GM12801 (cell line): ENCODE measurements at regions not wholly inside any gene's neighbourhood (a gene's known extent, or its start where the extent isn't known, plus 50 kb on each side); places are given as distances from the start of the nearest gene placed in this dataset.

Source experiments
- TF ChIP-seq, protein P1 (sequence below): IDR thresholded peaks from one replicate; pipeline ENCODE4 v1.5.1; 2011; ENCODE audit warnings: control low read depth; ENCODE audit not compliant: insufficient read length; ENCODE audit errors: extremely low read depth

GRCh38 chr11:122393209-122393860, 262.2 kb upstream of the UBASH3B start:
- TF ChIP-seq, protein P1, sequence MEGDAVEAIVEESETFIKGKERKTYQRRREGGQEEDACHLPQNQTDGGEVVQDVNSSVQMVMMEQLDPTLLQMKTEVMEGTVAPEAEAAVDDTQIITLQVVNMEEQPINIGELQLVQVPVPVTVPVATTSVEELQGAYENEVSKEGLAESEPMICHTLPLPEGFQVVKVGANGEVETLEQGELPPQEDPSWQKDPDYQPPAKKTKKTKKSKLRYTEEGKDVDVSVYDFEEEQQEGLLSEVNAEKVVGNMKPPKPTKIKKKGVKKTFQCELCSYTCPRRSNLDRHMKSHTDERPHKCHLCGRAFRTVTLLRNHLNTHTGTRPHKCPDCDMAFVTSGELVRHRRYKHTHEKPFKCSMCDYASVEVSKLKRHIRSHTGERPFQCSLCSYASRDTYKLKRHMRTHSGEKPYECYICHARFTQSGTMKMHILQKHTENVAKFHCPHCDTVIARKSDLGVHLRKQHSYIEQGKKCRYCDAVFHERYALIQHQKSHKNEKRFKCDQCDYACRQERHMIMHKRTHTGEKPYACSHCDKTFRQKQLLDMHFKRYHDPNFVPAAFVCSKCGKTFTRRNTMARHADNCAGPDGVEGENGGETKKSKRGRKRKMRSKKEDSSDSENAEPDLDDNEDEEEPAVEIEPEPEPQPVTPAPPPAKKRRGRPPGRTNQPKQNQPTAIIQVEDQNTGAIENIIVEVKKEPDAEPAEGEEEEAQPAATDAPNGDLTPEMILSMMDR, result no peak

GRCh38 chr11:122392508-122392907, 263.0 kb upstream of the UBASH3B start:
- TF ChIP-seq, protein P1, result no peak

DNA sequence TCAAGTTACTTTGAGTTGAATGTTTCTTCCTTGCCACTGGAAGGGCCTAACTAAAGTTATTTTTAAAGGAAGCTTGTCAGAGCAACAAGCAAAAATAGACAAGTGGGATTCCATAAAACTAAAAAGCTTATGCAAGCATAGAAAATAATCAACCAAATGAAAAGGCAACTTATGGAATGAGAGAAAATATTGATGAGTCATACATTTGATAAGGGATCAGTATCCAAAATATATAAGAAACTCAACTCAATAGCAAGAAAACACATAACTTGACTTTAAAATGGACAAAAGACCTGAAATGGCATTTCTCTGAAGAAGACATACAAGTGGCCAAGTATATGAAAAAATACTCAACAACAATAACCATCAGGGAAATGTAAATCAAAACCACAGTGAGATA, 264.5 kb upstream of the UBASH3B start:
- TF ChIP-seq, protein P1, result no peak

DNA sequence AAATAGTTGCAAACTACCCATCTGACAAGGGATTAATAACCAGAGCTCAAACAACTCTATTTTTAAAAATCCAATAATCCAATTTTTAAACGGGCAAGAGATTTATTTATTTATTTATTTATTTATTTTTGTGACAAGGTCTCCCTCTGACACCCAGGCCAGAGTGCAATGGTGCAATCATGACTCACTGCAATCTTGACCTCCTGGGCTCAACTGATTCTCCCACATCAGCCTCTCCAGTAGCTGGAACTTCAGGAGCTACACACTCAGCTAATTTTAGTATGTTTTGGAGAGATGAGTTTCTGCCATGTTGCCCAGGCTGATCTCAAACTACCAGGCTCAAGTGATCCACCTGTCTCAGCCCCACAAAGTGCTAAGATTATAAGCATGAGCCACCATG, 267.2 kb upstream of the BLID start:
- TF ChIP-seq, protein P1, result no peak

DNA sequence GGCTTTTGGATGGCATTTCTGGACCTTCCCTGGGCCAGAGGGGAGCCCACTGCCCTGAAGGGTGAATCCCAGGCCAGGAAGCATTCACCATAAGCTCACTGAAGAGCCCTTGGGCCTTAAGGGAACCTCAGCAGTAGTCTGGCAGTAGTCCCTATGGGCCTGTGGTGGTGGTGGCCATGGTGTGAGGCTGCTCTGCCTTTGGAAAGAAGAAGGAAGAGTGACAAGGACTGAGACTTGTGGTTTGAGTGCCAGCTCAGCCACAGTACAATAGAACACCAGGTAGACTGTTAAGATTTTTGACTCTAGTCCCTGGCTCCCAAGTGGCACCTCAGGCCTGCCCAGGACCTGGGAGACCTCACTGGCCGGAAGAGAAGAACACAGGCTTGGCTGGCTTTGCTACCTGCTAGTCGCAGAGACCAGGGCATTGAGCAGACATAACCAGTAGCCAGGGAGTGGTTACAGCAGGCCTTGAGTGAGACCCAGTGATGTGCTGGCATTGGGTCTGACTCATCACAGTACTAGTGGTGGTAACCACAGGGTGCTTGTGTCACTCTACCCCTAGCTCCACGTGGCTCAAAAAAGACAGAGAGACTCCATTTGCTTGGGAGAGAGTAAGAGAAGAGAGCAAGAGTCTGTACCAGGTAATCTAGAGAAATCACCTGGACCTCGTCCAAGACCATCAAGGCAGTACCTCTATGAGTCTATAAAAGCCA, 259.8 kb upstream of the BLID start:
- TF ChIP-seq, protein P1, result no peak

DNA sequence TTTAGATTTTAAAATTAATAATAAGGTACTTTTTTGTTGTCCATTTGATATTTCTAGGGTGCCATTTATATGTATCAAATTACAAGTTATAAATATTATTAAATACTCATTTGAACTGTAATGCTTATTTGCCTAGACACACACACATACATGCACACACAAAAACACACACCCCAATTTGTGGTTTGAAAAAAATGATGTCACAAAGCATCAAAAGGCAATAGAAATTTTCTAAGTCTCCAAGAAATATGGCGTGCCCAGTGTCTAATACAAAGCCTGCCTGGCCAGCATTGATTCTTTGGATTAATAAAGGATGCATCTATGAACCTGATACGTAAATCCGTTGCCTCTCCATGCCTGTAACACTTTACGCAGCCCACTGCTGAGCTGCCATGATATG, 252.8 kb upstream of the BLID start:
- TF ChIP-seq, protein P1, result no peak

- TF ChIP-seq, protein P1, result no peak
Measured at GRCh38 chr11:122367809-122368231, 251.8 kb upstream of the BLID start.
